ENCODE measurements at regions not wholly inside any gene's neighbourhood (a gene's known extent, or its start where the extent isn't known, plus 50 kb on each side); places are given as distances from the start of the nearest gene placed in this dataset.
"Not testable (repeated sequence)": the region's sequence is repeated elsewhere in the genome, so short reads cannot be mapped to it uniquely, and the experiment has no call there.

DNA sequence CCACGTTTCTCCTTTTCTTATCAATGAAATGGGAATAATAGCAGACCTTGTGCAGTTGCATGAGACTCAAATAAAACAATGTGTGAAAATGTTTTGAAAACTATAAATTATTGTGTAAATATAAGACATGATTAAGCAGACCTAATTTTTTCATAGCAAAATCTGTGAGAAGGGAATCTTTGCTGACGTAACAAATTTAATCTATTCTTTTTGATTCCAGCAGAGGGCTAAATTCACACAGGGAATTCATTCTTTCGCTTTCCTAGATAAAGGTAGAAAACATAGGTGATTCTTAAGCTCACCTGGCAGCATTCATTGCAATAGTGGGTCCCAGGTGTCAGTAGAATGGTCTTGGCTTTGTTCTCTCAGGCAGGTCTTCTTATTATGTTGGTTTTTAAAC is 450.0 kb upstream of the GCFC2 start:
- no peak for DNase-seq

DNA sequence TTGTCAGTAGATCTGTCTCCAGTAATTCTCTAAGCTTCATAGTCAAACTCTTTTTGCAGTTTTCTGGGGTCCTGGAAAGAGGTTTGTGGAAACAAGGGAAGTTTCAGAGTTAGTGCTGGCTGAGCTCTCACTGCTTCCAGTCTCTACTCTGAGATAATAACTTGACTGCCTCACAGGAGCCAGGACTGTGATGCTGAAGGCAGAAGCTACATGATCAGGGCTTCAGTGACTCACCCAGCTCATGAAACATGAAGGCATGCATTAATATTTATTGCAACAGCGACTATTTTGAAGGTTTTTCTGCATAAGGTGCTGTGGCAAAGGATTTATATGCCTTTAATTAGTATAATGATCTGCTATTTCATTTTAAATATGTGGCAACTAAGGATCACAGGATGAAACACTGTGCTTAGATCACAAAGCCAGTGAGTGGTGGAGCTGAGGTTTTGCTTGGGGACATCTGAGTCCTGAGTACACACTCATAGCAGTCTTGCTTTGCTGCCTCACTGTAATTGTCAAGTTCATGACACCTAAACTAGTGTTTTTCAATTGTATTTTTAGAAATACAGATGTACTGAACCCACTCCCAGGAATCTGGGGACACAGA is 448.4 kb upstream of the GCFC2 start:
- no peak for DNase-seq

DNA sequence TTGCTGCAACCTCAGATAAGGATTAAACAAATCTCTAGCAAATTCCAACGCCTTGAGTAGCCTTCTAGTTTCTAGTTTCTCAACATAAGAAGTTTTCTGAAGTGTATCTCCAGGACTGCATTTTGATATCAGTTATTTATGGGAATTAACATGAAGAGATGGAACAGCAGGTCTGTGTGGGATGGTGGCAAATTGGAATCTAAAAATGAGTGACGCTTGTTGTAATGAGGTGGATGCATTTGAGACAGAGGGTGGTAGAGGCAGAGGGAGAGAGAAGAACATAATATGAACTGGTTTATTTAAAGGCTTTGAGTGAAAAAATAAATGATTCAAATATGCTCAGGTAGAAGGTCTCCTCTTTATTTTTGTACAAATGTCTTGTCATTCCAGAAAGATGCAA is 446.8 kb upstream of the GCFC2 start:
- DNase-seq = no peak

DNA sequence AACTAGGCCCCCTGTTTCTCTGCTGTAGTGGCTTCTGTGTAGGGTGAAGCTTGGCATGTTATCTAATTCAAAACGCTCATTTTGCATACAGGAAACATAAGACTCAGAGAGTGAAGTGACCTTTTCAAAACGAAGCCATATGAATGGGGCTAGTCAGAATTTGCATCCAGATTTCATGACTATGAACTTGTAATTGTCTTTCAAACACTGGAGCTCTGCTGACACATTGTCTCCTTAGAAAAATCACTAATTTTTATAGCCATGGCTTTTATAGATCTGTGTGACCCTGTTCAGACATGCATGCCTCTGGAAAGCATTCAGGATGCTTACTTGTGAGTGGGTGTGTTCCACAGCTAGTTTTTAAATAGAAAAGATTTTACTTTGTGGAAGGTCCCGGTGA is 444.3 kb upstream of the GCFC2 start:
- DNase-seq = no peak

DNA sequence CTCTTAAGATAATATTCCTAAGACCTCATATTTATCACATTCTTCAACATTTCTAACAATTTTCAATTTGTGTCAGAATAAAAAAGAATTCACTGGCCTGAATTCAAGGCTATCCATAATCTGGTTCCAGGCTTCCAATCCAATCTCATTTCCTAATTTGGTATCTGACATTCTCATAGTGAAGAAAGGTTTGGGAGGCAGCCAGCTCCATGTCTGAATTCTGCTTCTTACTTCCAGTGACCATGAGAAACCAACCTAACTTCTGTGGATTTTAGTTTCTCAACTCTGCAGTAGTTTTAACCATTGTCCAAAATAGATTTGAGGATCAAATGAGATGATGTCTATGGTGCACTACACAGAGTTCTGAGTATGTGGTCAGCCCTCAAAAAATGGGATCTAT is 439.1 kb upstream of the GCFC2 start:
- no peak for DNase-seq

DNA sequence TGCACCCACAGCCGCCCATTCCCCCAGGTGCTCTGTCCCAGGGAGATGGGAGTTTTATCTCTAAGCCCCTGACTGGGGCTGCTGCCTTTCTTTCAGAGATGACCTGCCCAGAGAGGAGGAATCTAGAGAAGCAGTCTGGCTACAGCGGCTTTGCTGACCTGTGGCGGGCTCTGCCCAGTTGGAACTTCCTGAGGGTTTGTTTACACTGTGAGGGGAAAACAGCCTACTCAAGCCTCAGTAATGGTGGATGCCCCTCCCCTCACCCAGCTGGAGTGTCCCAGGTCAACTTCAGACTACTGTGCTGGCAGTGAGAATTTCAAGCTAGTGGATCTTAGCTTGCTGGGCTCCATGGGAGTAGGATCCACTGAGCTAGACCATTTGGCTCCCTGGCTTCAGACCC is 428.6 kb upstream of the GCFC2 start:
- DNase-seq = not testable (repeated sequence)

DNA sequence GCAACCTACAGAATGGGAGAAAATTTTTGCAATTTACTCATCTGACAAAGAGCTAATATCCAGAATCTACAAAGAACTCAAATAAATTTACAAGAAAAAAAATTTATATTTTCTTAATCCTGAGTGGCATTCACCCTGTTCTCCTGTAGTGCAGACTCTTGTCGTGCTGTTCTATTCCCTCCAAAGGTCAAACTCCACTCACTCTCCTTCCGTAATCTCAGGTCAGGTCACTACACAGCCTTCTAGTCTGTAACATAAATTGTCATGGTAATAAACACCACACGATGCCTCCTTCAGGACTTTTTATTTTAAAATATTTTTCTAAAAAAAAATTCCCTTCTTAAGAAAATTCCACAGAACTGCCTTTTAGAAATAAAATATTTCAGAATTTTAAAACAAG is 417.9 kb upstream of the GCFC2 start:
- no peak for DNase-seq

DNA sequence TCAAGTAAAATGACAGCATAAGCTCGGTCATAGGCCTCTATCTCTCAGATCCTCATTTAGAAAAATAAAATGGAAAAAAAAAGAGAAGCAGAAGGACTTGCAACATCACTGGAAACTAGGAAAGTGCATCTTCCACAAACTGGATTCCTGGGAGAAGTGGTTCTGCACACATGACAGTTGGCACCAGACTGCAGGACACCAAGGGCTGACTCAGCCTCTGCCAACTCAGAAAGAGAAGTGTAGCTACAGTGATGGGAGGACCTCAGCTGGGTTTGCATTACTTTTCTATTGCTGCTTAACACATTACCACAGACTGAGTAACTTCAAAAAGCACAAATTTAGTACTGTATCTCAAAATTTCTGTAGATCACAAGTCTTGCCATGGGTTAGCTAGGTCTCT is 409.5 kb upstream of the GCFC2 start:
- DNase-seq = no peak

DNA sequence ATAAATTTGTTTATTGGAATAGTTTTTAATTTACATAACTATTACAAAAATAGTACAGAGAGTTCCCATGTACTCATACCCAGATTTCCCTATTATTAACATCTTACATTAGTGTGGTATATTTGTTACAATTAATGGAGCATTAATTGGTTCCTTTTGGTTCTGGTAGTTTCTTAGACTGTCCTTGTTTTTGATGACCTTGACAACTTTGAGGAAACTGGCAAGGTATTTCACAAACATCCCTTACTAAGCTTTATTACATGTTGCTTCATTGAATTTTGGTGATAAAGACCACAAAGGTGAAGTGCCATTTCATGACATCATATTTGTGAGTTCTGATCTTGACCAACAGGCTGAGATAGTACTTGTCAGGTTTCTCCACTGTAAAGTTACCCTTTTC is 379.0 kb upstream of the GCFC2 start:
- DNase-seq = no peak

DNA sequence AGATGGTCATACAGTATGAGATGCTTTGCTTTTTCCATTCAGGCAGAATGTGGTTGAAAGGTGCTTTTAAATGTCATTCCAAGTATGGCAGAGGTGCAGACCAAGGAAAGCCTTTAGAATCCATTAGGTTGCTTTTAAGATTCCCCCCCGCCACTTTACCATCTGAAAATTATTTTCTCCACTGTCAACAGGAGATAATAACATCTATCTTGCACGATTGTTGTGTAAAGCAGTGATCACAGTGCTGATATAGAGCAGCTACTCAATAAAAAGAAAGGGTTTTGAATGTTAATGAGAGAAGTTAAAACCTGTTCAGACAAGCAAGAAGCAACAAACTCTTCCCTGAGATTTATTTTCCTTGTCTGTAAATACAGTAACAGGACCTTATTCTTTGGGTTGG is 372.5 kb upstream of the GCFC2 start:
- DNase-seq = no peak

DNA sequence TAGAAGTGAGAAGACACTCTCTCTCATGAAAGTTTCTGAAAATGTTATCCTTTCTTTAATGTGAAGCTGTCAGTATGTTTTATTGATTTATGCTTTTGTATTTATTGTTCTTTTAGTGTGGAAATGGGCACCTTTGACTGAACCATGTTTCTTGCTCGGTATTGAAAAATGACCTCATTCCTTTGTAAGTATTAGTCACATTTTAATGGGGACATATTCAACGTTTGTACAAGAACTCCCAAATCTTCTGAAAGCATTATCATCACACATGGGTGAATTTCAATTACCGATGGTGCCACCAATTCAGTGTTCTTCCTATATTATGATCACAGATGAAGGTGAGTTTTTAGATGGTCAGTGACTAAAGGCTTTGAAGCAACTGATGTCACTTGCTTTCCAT is 371.8 kb upstream of the GCFC2 start:
- no peak for DNase-seq

DNA sequence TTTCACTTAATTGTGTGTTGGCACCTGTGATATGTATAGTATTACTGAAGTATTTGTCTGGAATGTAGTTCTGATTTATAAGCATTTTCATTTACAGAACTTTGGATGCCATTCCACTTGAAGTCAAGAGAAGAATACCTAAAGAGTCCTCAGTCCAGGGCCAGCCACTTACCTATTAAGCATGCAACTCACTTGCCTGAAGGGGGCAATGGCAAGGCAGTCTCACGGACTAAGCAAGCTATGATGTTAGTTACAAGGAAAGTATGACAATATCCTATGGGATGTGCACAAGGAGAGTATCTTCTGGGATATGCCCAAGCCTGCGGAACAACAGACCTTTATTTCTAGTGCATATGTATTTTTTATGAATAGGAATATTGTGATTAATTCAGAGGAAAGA is 369.4 kb upstream of the GCFC2 start:
- DNase-seq = no peak

DNA sequence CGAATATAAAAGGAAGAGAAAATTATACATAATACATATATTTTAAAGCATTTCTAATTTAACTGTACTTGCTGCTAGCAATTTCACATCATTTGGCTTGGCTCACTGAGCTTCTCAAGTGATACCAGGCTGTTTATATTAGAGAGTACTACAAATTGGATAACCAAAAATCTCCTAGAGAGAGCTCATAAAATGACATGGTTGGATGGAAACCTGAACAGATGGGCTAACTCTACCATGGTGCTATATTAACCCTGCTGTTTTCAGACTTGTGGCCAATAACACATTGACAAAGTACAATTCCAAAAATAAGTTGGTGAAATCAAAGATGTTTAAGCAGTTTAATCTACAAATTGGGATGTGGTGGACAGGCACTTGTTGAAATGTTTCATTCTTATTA is 364.4 kb upstream of the GCFC2 start:
- DNase-seq = peak; percentile 43

DNA sequence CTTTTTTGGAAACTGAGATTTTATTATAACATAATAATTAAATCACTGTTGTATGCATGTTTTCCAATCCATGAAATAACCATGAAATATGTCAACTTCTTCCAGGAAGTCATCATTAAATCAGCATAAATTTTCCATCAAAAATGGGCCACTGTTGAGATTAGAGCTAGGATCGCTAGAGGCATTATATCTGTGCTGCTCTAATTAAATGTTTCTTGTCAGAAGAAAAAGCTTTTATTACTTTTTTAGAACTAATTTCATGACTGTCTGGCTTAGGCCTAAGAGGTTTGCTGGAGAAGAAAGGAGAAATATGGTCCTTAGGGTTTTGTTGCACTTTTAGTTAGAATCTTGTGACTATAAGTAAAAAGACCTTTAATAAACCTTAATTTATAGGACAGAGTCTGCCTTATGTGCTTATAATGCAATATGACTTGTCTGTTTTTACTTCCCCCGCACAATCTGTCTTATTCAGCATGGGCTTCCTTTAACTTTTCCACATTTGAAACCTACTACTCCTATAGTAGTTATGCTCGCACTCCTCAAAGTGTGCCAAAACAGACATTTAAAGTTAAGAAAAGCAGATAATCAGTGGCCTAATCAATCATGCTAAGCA is 363.4 kb upstream of the GCFC2 start:
- DNase-seq = no peak

DNA sequence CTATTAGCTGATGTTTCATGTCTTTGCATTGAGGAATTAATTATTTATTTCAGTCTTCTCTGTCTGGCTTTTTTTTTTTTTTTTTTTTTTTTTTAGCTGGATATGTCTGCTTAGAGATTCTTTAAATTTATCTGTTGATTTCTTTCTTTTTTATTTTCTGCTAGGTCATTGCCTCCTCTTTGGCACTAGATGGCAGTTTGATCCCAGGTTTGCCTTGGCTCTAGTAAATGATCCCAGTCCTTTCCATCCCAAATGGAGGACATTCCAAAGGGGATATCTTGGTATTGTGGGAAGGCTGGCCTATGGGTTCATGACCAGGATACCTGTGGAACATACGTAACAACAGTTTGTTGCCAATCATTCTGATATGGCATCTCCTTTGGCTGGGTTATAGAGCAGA is 339.5 kb upstream of the GCFC2 start:
- DNase-seq = no peak

DNA sequence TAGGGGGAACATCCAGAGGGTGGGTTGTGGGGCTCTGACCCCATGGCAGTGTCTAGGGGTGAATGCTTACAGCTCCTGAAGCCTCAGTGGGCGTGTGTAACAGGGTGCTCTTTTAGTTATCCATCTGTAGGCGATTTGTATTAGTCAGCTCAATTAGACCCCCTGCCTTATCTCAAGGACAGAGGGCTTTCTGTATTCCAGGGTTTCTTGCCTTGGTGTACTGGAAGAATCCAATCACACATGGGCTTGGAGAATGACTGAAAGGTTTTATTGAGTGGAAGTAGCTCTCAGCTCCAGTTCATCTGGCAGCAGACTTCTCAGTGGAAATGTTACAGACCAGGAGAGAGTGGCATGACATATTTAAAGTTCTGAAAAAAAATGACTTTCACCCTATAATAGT is 334.0 kb upstream of the GCFC2 start:
- no peak for DNase-seq

DNA sequence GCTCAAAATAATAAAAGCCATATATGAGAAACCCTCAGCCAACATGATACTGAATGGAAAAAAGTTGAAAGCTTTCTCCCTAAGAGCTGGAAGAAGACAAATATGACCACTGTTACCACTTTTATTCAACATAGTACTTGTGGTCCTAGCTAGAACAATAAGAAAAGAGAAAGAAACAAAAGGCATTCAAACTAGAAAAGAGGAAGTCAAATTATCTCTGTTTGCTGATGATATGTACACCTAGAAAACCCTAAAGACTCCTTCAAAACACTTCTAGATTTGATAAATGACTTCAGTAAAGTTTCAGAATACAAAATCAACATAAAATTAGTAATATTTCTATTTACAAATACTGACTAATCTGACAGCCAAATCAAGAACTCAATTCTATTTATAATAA is 328.8 kb upstream of the GCFC2 start:
- no peak for DNase-seq

DNA sequence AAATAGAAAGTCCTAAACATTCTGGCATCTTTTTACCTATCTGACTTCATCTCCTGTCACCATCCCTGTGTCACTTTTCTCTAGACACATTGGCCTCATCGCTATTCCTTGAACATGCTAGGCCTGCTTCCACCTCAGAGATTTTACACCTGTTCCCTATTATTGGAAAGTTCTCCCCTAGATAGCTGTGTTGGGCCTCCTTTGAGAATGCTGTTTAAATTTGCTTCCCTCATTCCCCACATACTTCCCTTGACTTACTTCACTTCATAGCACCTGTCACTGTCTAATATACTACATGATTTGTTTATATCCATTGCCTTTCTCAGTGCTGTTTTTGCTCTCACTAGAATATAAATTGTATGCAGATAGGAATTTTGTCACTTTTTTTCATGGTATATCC is 317.0 kb upstream of the GCFC2 start:
- DNase-seq = no peak

DNA sequence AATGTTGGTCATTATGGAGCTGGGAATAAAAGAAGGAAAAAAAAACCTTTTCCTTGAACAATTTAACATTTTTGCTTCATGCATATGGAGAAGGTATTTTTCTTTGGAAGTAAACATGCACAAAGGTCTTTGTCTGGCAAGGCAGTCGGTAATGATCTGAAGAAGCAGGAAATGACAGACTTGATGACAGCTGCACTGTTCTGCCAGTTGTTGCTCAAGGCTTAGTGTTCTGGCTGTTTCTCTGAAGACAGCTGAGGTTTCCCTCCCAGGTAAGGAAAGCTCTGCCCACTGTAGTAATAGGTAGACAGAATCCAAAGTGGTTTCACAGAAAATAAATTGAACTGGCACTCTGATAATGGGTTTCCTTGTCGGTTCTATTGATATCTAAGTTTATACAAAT is 308.4 kb upstream of the GCFC2 start:
- no peak for DNase-seq

DNA sequence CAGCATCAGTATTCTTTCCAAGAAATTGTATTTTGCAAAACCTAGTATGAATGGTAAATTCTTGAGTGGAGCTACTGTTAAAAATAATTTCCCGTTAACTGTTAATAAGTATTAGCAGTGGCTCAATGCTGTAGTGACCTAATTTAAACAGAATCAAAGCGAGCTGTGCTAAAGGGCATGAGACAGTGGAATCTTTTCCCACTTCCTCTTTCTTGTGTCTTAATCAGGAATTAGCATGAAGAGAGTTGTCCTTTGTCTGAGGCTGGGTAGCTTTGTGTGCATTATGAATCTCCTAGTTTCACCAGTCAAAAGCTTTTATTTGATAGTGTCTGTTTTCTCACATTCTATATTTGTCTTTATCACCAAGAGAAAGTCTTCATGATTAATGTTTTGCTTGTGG is 298.8 kb upstream of the GCFC2 start:
- no peak for DNase-seq

DNA sequence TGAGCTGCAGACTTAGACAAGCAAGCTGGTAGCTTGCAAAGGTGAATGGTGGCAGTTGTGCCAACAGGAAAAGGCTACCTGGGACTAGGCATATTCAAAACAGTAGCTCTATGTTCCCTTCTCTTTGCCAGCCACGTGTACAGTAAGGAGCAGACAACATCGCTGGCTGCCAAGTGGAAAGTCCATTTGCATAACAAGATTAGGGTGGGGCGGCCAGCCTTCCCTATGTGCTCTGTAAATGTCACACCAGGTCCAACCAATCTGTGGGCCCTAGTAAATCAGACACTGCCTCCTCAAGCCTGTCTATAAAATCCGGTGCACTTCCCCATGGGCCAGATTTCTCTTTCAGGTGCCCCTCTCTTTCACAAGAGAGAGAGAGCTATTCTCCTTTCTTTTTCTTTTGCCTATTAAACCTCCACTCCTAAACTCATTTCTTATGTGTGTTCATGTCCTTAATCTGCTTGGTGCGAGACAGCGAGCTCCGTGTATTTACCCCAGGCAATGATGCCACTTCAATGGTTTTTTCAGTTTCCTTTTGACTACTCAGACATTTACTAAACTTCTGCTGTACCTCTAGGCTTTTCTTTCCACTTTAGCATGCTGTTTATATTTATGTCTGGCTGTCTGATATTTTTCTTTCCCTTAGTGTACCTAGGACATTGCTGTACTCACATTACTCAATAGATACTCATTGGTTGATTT is 297.4 kb upstream of the GCFC2 start:
- DNase-seq = no peak

DNA sequence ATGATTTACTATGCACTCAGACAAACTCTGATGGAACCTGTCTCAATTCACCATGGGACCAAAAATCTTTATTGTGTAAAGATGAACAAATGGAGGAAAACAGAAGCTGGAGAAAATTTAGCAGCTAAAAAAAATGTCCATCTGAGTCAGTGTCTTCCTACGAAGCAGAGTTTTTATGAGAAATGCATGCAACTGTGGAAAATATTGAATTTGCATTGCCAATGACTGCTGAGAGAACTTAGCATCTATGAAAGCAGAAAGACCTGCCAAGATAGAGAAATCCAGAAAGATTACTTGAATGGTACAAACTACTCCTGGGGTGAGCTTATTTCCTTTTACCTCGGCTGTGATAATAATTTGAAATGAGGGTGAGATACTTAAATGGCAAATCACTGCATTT is 289.7 kb upstream of the GCFC2 start:
- no peak for DNase-seq

DNA sequence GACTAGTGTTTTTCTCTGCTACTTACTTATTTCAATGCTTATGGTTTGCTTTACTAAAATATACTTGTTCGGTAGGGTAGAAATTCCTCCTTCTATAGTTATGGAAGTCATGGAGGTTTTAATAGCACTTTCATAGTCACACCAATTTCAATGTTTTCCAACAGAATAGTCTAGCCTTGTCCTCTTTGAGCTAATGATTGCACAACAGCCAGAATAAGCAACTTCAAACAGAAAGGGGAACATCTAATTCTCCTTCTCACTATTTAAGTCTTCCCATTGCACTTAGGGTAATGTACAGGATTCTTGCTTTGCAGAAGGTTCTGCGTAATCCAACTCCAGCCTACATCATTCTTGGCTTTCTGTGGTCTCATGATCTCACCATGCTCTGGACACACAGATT is 287.7 kb upstream of the GCFC2 start:
- no peak for DNase-seq

DNA sequence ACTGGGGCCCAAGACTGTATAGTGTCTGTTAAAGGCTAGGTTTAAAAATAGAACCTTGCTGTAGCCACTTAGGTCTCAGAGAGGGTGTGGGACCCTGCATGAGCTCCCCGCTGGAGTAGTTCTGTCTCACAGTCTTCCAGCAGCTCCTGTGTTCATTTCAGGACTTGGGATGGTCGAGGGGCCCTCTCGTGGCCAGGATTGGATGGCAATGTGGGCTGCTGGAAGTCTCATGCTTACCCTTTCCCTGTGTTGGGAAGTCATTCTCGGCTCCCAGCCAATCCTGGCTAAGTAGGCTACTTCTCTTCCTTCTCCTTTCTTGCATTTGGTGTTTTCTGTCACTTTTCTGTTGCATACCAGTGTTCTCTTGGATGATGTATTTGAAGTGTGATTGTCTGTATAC is 284.0 kb upstream of the GCFC2 start:
- DNase-seq = no peak

DNA sequence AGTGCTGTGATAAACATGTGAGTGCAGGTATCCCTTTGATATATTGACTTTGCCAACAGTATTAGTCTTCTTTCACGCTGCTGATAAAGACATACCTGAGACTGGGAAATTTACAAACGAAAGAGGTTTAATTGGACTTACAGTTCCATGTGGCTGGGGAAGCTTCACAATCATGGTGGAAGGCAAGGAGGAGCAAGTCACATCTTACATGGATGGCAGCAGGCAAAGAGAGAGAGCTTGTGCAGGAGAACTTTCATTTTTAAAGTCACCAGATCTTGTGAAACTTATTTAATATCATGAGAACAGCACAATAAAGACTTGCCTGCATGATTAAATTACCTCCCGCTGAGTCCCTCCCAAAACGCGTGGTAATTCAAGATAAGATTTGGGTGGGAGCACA is 277.9 kb upstream of the GCFC2 start:
- DNase-seq = not testable (repeated sequence)
